ENCODE measurements at regions not wholly inside any gene's neighbourhood (a gene's known extent, or its start where the extent isn't known, plus 50 kb on each side); places are given as distances from the start of the nearest gene placed in this dataset.

DNA sequence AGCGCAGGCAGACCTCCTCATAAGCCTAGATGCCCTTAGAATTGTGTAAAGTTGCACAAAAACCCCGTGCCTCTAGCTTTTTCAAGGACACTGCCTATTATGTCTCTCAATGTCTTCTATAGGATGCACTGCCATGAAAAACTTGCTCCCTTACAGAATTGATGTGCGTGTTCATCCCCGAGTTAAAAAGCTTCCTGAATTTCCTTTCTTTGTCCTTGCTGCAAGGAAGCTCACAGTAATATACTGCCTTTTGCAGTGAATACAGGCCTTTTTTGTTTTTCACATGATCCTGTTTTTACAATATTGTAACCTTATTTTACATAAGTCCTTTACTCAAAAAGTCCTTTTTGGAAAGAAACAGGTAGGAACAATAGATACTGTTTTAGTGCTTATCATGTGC, 193.0 kb downstream of the TTLL7 start:
- TF ChIP-seq POLR2AphosphoS5 (IDR thresholded peaks at IDR 0.05; ENCODE audit: borderline replicate concordance, low read depth, low read length) = no peak
- no peak for TF ChIP-seq EZH2 (IDR thresholded peaks at IDR 0.05)

Data from SK-N-MC (cell line).